H9 (cell line): ENCODE measurements at regions not wholly inside any gene's neighbourhood (a gene's known extent, or its start where the extent isn't known, plus 50 kb on each side); places are given as distances from the start of the nearest gene placed in this dataset.

Source experiments
- DNase-seq: peaks from one replicate; pipeline ENCODE4 v3.0.0-alpha.2; 2017
- H2AFZ ChIP-seq: one replicate; pipeline ENCODE4 v1.6.1; 2013; ENCODE audit warnings: mild to moderate bottlenecking, low read length, control low read depth, moderate library complexity
- H2AK5ac ChIP-seq: 2 replicates; pipeline ENCODE4 v1.6.1; 2013; ENCODE audit warnings: low read length, control low read depth, mixed read lengths; ENCODE audit not compliant: insufficient read length
- H2BK120ac ChIP-seq: one replicate; pipeline ENCODE4 v1.6.1; 2013; ENCODE audit warnings: low read depth, mild to moderate bottlenecking, low read length, control low read depth, inconsistent platforms; ENCODE audit not compliant: poor library complexity, severe bottlenecking
- H2BK12ac ChIP-seq: 2 replicates; pipeline ENCODE4 v1.6.1; 2013; ENCODE audit warnings: low read length, control low read depth, mixed read lengths, low read depth; ENCODE audit not compliant: insufficient read length
- H2BK15ac ChIP-seq: 2 replicates; pipeline ENCODE4 v1.6.1; 2013; ENCODE audit warnings: low read depth, low read length, control low read depth
- H2BK20ac ChIP-seq: one replicate; pipeline ENCODE4 v1.6.1; 2013; ENCODE audit warnings: low read depth, mild to moderate bottlenecking, low read length, control low read depth, inconsistent platforms; ENCODE audit not compliant: poor library complexity, severe bottlenecking
- H2BK5ac ChIP-seq: 2 replicates; pipeline ENCODE4 v1.6.1; 2013; ENCODE audit warnings: low read length, control low read depth, mixed read lengths; ENCODE audit not compliant: insufficient read length
- H3K14ac ChIP-seq: 2 replicates; pipeline ENCODE4 v1.6.1; 2013; ENCODE audit warnings: low read length, control low read depth; ENCODE audit not compliant: insufficient read depth
- H3K18ac ChIP-seq: 2 replicates; pipeline ENCODE4 v1.6.1; 2013; ENCODE audit warnings: low read depth, mild to moderate bottlenecking, mixed read lengths, low read length, control low read depth; ENCODE audit not compliant: insufficient read length
- H3K23ac ChIP-seq: 2 replicates; pipeline ENCODE4 v1.6.1; 2013; ENCODE audit warnings: low read length, control low read depth, mixed read lengths, low read depth; ENCODE audit not compliant: insufficient read length
- H3K23me2 ChIP-seq: 2 replicates; pipeline ENCODE4 v1.6.1; 2013; ENCODE audit warnings: low read depth, mild to moderate bottlenecking, mixed read lengths, low read length, control low read depth; ENCODE audit not compliant: insufficient read length, poor library complexity, severe bottlenecking
- H3K27ac ChIP-seq: 2 replicates; pipeline ENCODE4 v1.5.1; 2013; ENCODE audit warnings: low read length, control low read depth, mixed read lengths, low read depth; ENCODE audit not compliant: insufficient read length
- H3K27me3 ChIP-seq: 2 replicates; pipeline ENCODE4 v1.6.1; 2013; ENCODE audit warnings: low read length, control low read depth, inconsistent platforms; ENCODE audit not compliant: insufficient read depth
- H3K4ac ChIP-seq: 2 replicates; pipeline ENCODE4 v1.6.1; 2013; ENCODE audit warnings: low read depth, mild to moderate bottlenecking, control low read depth, inconsistent platforms, low read length, moderate library complexity
- H3K4me1 ChIP-seq: 2 replicates; pipeline ENCODE4 v1.6.1; 2013; ENCODE audit warnings: low read length, control low read depth, inconsistent platforms; ENCODE audit not compliant: insufficient read depth
- H3K4me2 ChIP-seq: 2 replicates; pipeline ENCODE4 v1.6.1; 2013; ENCODE audit warnings: low read length, control low read depth, mixed read lengths; ENCODE audit not compliant: insufficient read length, insufficient read depth
- H3K56ac ChIP-seq: 2 replicates; pipeline ENCODE4 v1.6.1; 2013; ENCODE audit warnings: low read depth, mild to moderate bottlenecking, mixed read lengths, low read length, control low read depth; ENCODE audit not compliant: insufficient read length
- H3K79me1 ChIP-seq: 2 replicates; pipeline ENCODE4 v1.6.1; 2013; ENCODE audit warnings: low read depth, mild to moderate bottlenecking, moderate library complexity, low read length, control low read depth, inconsistent platforms; ENCODE audit not compliant: insufficient read depth, poor library complexity, severe bottlenecking
- H3K79me2 ChIP-seq: 2 replicates; pipeline ENCODE4 v1.6.1; 2013; ENCODE audit warnings: low read length, control low read depth, inconsistent platforms; ENCODE audit not compliant: insufficient read depth
- H3K9ac ChIP-seq: 2 replicates; pipeline ENCODE4 v1.6.1; 2013; ENCODE audit warnings: low read length, control low read depth, mixed read lengths; ENCODE audit not compliant: insufficient read length; ENCODE audit errors: extremely low read depth
- H3K9me3 ChIP-seq: one replicate; pipeline ENCODE4 v1.6.1; 2013; ENCODE audit warnings: low read depth, low read length, inconsistent platforms; ENCODE audit not compliant: control insufficient read depth
- H3T11ph ChIP-seq: one replicate; pipeline ENCODE4 v1.6.1; 2013; ENCODE audit warnings: mild to moderate bottlenecking, low read length, control low read depth, inconsistent platforms
- H4K20me1 ChIP-seq: one replicate; pipeline ENCODE4 v1.6.1; 2013; ENCODE audit not compliant: control insufficient read depth, insufficient read length, insufficient read depth
- H4K5ac ChIP-seq: 2 replicates; pipeline ENCODE4 v1.6.1; 2013; ENCODE audit warnings: low read depth, mild to moderate bottlenecking, mixed read lengths, low read length, control low read depth; ENCODE audit not compliant: insufficient read length
- H4K8ac ChIP-seq: replicated peaks from 2 replicates; pipeline ENCODE4 v1.6.1; 2013; ENCODE audit warnings: low read length, control low read depth, mixed read lengths, low read depth; ENCODE audit not compliant: insufficient read length
- H4K91ac ChIP-seq: 2 replicates; pipeline ENCODE4 v1.6.1; 2013; ENCODE audit warnings: low read depth, mild to moderate bottlenecking, moderate library complexity, mixed read lengths, low read length, control low read depth; ENCODE audit not compliant: insufficient read length
- H3K27ac Mint-ChIP-seq, 3 experiments: 2 replicates in 2 of 3; 3 replicates in 1 of 3; pipeline ENCODE4 v1.8.0; 2020 to 2021; ENCODE audit warnings: mixed read lengths in 3 of 3, mild to moderate bottlenecking in 1 of 3, moderate library complexity in 1 of 3
- H3K27me3 Mint-ChIP-seq: 2 replicates; pipeline ENCODE4 v1.8.0; 2021; ENCODE audit warnings: low read depth, mild to moderate bottlenecking, moderate library complexity, mixed read lengths
- H3K36me3 Mint-ChIP-seq, 3 experiments: 2 replicates in 2 of 3; 3 replicates in 1 of 3; pipeline ENCODE4 v1.8.0; 2020 to 2021; ENCODE audit warnings: low read depth in 3 of 3, mixed read lengths in 3 of 3; ENCODE audit not compliant: insufficient read depth in 1 of 3
- H3K4me1 Mint-ChIP-seq, 2 experiments: 2 replicates each; pipeline ENCODE4 v1.8.0; 2020; ENCODE audit warnings: mixed read lengths in 2 of 2
- H3K4me3 Mint-ChIP-seq, 2 experiments: 2 replicates in 1 of 2; 3 replicates in 1 of 2; pipeline ENCODE4 v1.8.0; 2020 to 2021; ENCODE audit warnings: mild to moderate bottlenecking in 2 of 2, mixed read lengths in 2 of 2, moderate library complexity in 1 of 2
- H3K9me3 Mint-ChIP-seq, 2 experiments: 2 replicates in 1 of 2; 3 replicates in 1 of 2; pipeline ENCODE4 v1.8.0; 2020; ENCODE audit warnings: mild to moderate bottlenecking in 2 of 2, mixed read lengths in 2 of 2, moderate library complexity in 1 of 2
- TF ChIP-seq, protein P1 (sequence below): fragments of 200-600 bp; sonication (generic); conservative IDR thresholded peaks from 3 replicates; pipeline ENCODE4 v1.8.0; 2021; ENCODE audit warnings: antibody characterized with exemption, mild to moderate bottlenecking

DNA sequence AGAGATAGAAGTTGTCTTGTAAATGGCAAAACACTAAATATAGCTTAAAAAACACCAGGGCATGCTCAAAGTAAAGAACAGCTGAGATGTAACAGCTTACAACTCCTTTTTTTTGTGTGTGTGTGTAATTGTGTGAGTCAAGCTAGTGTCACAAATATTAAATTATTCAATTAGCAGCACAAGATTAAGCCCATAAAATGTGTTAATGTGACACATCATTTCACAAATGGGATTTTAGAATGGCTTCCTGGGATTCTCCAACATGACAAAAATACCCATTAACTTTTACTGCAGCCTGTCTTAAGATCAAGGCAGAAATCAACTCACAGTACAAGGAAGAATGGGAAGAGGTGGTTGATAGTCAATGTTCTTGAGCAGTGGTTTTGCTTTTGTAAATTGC lies 251.4 kb downstream of the KIF20B start:
- no peak overlapping the region for H2BK20ac ChIP-seq
- H3K27me3 Mint-ChIP-seq: no peaks in the 10 kb centered on the region
- H3K27me3 ChIP-seq: no peaks in the 10 kb centered on the region
- H2BK5ac ChIP-seq: no peak overlapping the region
- H3K4ac ChIP-seq: no peak overlapping the region
- H2BK120ac ChIP-seq: no peak overlapping the region
- H3K27ac ChIP-seq: no peak overlapping the region
- no peaks in the 10 kb centered on the region for H3K4me1 Mint-ChIP-seq
- no peak overlapping the region for H3K4me2 ChIP-seq
- H3K18ac ChIP-seq: no peak overlapping the region
- no peak for DNase-seq
- no peak overlapping the region for H2BK12ac ChIP-seq
- no peak overlapping the region for H4K8ac ChIP-seq
- no peaks in the 10 kb centered on the region for H3K79me1 ChIP-seq
- H3K14ac ChIP-seq: no peak overlapping the region
- no peaks in the 10 kb centered on the region for H3K23me2 ChIP-seq
- no peaks in the 10 kb centered on the region for H3K4me1 ChIP-seq
- no peak overlapping the region for H4K91ac ChIP-seq
- H3K9ac ChIP-seq: no peak overlapping the region
- no peak overlapping the region for H2AFZ ChIP-seq
- no peaks in the 10 kb centered on the region; a peak in 1 of 5 replicates for H3K9me3 Mint-ChIP-seq
- H3K23ac ChIP-seq: no peak overlapping the region
- no peaks in the 10 kb centered on the region for H3K79me2 ChIP-seq
- no peaks in the 10 kb centered on the region for H3K9me3 ChIP-seq
- H3K36me3 Mint-ChIP-seq: no peaks in the 10 kb centered on the region
- H4K20me1 ChIP-seq: no peaks in the 10 kb centered on the region
- no peak overlapping the region for H2AK5ac ChIP-seq
- TF ChIP-seq, protein P1, sequence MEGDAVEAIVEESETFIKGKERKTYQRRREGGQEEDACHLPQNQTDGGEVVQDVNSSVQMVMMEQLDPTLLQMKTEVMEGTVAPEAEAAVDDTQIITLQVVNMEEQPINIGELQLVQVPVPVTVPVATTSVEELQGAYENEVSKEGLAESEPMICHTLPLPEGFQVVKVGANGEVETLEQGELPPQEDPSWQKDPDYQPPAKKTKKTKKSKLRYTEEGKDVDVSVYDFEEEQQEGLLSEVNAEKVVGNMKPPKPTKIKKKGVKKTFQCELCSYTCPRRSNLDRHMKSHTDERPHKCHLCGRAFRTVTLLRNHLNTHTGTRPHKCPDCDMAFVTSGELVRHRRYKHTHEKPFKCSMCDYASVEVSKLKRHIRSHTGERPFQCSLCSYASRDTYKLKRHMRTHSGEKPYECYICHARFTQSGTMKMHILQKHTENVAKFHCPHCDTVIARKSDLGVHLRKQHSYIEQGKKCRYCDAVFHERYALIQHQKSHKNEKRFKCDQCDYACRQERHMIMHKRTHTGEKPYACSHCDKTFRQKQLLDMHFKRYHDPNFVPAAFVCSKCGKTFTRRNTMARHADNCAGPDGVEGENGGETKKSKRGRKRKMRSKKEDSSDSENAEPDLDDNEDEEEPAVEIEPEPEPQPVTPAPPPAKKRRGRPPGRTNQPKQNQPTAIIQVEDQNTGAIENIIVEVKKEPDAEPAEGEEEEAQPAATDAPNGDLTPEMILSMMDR: no peak
- no peak overlapping the region for H2BK15ac ChIP-seq
- H3T11ph ChIP-seq: no peak overlapping the region
- no peak overlapping the region for H3K56ac ChIP-seq
- H3K4me3 Mint-ChIP-seq: no peak overlapping the region
- H4K5ac ChIP-seq: no peak overlapping the region
- H3K27ac Mint-ChIP-seq: no peak overlapping the region
